Uterus (tissue), 2 donors: ENCODE measurements at regions not wholly inside any gene's neighbourhood (a gene's known extent, or its start where the extent isn't known, plus 50 kb on each side); places are given as distances from the start of the nearest gene placed in this dataset.

ENCODE experiments used
- CTCF ChIP-seq, 4 experiments: fragments of 200-600 bp in 2 of 4; fragments of 450-650 bp in 2 of 4; sonication (generic) in 2 of 4; IDR thresholded peaks; one replicate each; pipeline ENCODE4 v1.5.1; 2016 to 2019; ENCODE audit warnings: antibody characterized with exemption in 4 of 4, mild to moderate bottlenecking in 2 of 4, moderate library complexity in 1 of 4
- POLR2A ChIP-seq, 2 donors: fragments of 450-650 bp; IDR thresholded peaks; one replicate each; pipeline ENCODE4 v1.6.1; 2016; ENCODE audit warnings: antibody characterized with exemption in 2 of 2, mild to moderate bottlenecking in 1 of 2, moderate library complexity in 1 of 2

- TF ChIP-seq CTCF (IDR thresholded peaks at IDR 0.05), result no peak
- TF ChIP-seq POLR2A (IDR thresholded peaks at IDR 0.05), result no peak
These were observed 85.1 kb upstream of the ADAD1 start for GRCh38 chr4:122293374-122294365.
